ENCODE measurements at regions not wholly inside any gene's neighbourhood (a gene's known extent, or its start where the extent isn't known, plus 50 kb on each side); places are given as distances from the start of the nearest gene placed in this dataset.
A peak's percentile ranks its signal among the peaks of the same experiment; 100 is the strongest.

DNA sequence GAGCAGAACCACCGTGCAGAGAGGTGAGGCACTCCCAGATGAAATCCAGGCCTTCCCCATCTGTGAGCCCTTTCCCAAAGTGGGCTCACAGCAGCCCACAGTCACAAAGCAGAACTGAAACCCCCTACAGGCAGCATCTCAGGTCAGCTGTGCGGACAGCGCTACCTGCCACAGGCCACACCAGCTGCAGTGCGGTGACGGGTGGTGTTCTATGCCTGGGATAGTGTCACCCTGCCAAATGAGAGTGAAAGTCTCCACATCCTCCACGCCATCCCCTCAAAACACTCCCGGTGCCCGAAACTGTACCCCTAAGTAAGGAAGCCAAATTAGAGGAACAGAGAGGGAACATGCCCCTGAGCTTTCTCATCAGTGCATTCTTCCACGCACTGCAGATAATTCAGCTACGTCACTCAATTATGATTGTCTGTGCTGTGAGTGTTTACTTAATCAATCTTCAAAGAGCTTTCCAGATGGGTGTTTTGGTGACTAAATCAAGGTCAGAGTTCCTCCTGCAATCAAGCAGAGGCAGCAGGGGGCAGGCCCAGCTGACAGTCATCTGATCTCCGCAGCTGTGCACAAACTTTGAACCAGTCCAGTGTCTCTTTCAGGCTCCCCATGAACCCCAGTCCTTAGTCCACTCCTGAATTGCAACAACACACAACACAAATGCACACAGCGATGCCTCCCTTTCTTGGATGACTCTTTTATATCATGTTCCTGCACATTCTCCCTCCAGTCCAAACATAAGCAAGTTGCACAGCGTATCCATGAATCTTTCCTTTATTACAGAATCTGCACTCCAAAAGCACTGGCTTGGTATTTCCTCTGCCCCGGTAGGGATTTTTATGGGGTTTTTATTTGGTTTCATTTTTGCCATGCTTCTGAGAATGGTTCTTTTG lies 150.0 kb downstream of the TOMM20 start (continued):
- TF ChIP-seq ZNF280B (CRISPR knock-in tag; IDR thresholded peaks at IDR 0.05; ENCODE audit: borderline replicate concordance) (no peak), ARNTL (CRISPR knock-in tag; IDR thresholded peaks at IDR 0.05) (peak; percentile 75; the same call in 1 of the 2 replicates), NKX3-1 (CRISPR knock-in tag; IDR thresholded peaks at IDR 0.05) (no peak), RORA (CRISPR knock-in tag; IDR thresholded peaks at IDR 0.05) (no peak), ZFP37 (CRISPR knock-in tag; IDR thresholded peaks at IDR 0.05; ENCODE audit: borderline replicate concordance) (no peak), ZNF160 (CRISPR knock-in tag; IDR thresholded peaks at IDR 0.05) (no peak), ZNF317 (CRISPR knock-in tag; IDR thresholded peaks at IDR 0.05) (peak; percentile 70; the same call in 1 of the 2 replicates), ISL2 (CRISPR knock-in tag; IDR thresholded peaks at IDR 0.05) (peak; percentile 92), ZNF335 (CRISPR knock-in tag; IDR thresholded peaks at IDR 0.05) (no peak; the same call in 1 of the 2 replicates), ZNF660 (CRISPR knock-in tag; IDR thresholded peaks at IDR 0.05; ENCODE audit: borderline replicate concordance, low read depth) (no peak), SSRP1 (CRISPR knock-in tag; IDR thresholded peaks at IDR 0.05) (no peak), PITX1 (CRISPR knock-in tag; IDR thresholded peaks at IDR 0.05) (peak; percentile 79; the same call in 1 of the 2 replicates), MTF1 (CRISPR knock-in tag; IDR thresholded peaks at IDR 0.05) (no peak), MED13 (CRISPR knock-in tag; IDR thresholded peaks at IDR 0.05) (peak; percentile 62), SRSF1 (optimal IDR thresholded peaks at IDR 0.05; ENCODE audit: low read depth, low read length) (no peak), TCF12 (IDR thresholded peaks at IDR 0.05) (no peak), TCF12 (CRISPR knock-in tag; IDR thresholded peaks at IDR 0.05) (peak; percentile 86), NFRKB (IDR thresholded peaks at IDR 0.05) (no peak), NFE2L1 (CRISPR knock-in tag; IDR thresholded peaks at IDR 0.05; ENCODE audit: borderline replicate concordance) (no peak), ZNF33B (CRISPR knock-in tag; IDR thresholded peaks at IDR 0.05) (no peak), GMEB2 (CRISPR knock-in tag; IDR thresholded peaks at IDR 0.05; ENCODE audit: low read depth) (no peak), AFF4 (CRISPR knock-in tag; IDR thresholded peaks at IDR 0.05) (peak; percentile 84), POLR2AphosphoS5 (IDR thresholded peaks at IDR 0.05; ENCODE audit: low read depth, low read length) (peak; percentile 44; the same call in 1 of the 2 replicates)
- TF ChIP-seq, protein P1, sequence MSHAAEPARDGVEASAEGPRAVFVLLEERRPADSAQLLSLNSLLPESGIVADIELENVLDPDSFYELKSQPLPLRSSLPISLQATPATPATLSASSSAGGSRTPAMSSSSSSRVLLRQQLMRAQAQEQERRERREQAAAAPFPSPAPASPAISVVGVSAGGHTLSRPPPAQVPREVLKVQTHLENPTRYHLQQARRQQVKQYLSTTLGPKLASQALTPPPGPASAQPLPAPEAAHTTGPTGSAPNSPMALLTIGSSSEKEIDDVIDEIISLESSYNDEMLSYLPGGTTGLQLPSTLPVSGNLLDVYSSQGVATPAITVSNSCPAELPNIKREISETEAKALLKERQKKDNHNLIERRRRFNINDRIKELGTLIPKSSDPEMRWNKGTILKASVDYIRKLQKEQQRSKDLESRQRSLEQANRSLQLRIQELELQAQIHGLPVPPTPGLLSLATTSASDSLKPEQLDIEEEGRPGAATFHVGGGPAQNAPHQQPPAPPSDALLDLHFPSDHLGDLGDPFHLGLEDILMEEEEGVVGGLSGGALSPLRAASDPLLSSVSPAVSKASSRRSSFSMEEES (CRISPR knock-in tag; IDR thresholded peaks at IDR 0.05): peak; percentile 99
